Dendritic cell treated with granulocyte-macrophage colony-stimulating factor and Interleukin-4, amounts not matched to agents 40 ng/mL and 50 ng/mL, for 4 days (primary cell): ENCODE measurements at regions not wholly inside any gene's neighbourhood (a gene's known extent, or its start where the extent isn't known, plus 50 kb on each side); places are given as distances from the start of the nearest gene placed in this dataset.
"Not testable (repeated sequence)": the region's sequence is repeated elsewhere in the genome, so short reads cannot be mapped to it uniquely, and the experiment has no call there.

Experiments used
- H3K27ac Mint-ChIP-seq: one replicate; pipeline ENCODE4 v1.8.0; 2022; ENCODE audit warnings: mild to moderate bottlenecking, mixed read lengths
- H3K27me3 Mint-ChIP-seq: one replicate; pipeline ENCODE4 v1.8.0; 2022; ENCODE audit warnings: mild to moderate bottlenecking, mixed read lengths
- H3K36me3 Mint-ChIP-seq: one replicate; pipeline ENCODE4 v1.8.0; 2022; ENCODE audit warnings: low read depth, mixed read lengths
- H3K4me1 Mint-ChIP-seq: one replicate; pipeline ENCODE4 v1.8.0; 2022; ENCODE audit warnings: low read depth, mixed read lengths
- H3K4me3 Mint-ChIP-seq: one replicate; pipeline ENCODE4 v1.8.0; 2022; ENCODE audit warnings: mild to moderate bottlenecking, moderate library complexity, mixed read lengths
- H3K9me3 Mint-ChIP-seq: one replicate; pipeline ENCODE4 v1.8.0; 2022; ENCODE audit warnings: mixed read lengths
- intact Hi-C: fragments of 100-400 bp; cut with micrococcal nuclease; formaldehyde crosslinking; loops from one replicate; pipeline ENCODE4 v1.15.0; 2022

- intact Hi-C loops = no loop called here
- no peaks in the 10 kb centered on the region for H3K4me1 Mint-ChIP-seq
- H3K36me3 Mint-ChIP-seq = no peaks in the 10 kb centered on the region
- no peak overlapping the region for H3K27ac Mint-ChIP-seq
- no peaks in the 10 kb centered on the region for H3K9me3 Mint-ChIP-seq
- H3K4me3 Mint-ChIP-seq = no peak overlapping the region
- no peaks in the 10 kb centered on the region for H3K27me3 Mint-ChIP-seq
Measured at GRCh38 chr2:2909086-2910035, 468.3 kb downstream of the EIPR1 start.

DNA sequence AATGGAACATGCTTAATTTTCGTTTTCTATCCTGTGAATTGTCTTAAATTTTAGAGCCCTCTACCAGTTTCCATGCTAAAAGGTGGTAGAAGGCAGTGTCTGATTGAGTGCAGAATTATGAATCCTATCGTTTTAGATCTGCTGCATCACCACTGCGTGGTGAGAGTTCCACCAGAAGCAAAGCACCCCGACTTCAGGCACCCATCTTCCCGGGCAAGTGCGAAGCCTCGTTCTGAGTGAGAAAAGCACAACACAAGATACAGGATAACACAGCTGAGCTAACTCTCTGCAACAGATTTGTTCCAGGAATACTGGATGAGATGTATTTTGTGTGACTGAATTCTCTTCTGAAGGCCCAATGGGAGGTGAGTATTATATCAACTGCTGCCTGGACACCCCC, 471.5 kb downstream of the EIPR1 start:
- Mint-ChIP-seq H3K4me1 (peaks cover 7% of the 10 kb centered on the region), H3K27ac (no peak overlapping the region), H3K36me3 (no peaks in the 10 kb centered on the region), H3K4me3 (no peak overlapping the region), H3K27me3 (no peaks in the 10 kb centered on the region), H3K9me3 (no peaks in the 10 kb centered on the region)
- intact Hi-C loops = no loop called here

GRCh38 chr2:2904721-2905350, 472.8 kb downstream of the EIPR1 start:
- H3K9me3 Mint-ChIP-seq = no peaks in the 10 kb centered on the region
- no peaks in the 10 kb centered on the region for H3K27me3 Mint-ChIP-seq
- peaks cover 7% of the 10 kb centered on the region for H3K4me1 Mint-ChIP-seq
- intact Hi-C loops = no loop called here
- no peaks in the 10 kb centered on the region for H3K36me3 Mint-ChIP-seq
- H3K27ac Mint-ChIP-seq = no peak overlapping the region
- H3K4me3 Mint-ChIP-seq = no peak overlapping the region

DNA sequence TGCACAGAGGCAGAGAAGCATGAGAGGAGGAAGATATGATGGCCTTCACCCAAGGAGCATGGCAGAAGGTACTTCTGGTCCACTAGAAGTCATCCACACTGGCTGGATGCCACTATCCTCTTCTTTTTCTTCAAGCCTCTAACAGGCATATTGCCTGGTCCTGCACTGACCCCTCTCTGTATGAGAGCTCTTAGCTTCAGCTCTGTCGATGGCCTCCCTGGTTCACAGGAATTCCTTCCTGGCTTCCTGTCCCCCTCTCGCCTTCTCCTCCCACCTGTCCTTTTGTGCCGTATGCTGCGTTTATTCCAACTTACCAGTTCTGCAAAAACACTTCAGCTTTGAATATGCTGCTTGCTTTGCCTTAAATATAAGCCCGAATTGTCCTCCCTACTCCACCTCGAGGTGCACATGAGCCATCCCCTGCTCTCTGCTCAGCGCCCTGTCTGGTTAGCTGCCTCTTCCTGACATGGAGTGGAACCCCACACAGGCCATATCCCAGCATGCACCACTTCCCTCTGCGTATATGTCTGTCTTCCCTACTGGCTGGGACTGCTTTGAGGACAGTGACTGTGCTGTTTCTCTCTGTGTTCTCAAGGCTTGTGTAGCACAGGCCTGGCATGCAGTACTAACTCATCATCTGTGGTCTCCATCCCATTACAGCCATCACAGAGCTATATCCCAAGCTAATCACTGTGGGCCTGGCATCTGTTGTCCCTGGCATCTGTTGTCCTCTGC, 474.9 kb downstream of the EIPR1 start:
- no peak overlapping the region for H3K27ac Mint-ChIP-seq
- no peaks in the 10 kb centered on the region for H3K36me3 Mint-ChIP-seq
- intact Hi-C loops = no loop called here
- peaks cover 7% of the 10 kb centered on the region for H3K4me1 Mint-ChIP-seq
- no peaks in the 10 kb centered on the region for H3K9me3 Mint-ChIP-seq
- H3K4me3 Mint-ChIP-seq = no peak overlapping the region
- H3K27me3 Mint-ChIP-seq = no peaks in the 10 kb centered on the region

GRCh38 chr2:2901384-2902345, 476.0 kb downstream of the EIPR1 start:
- Mint-ChIP-seq H3K27ac (no peak overlapping the region), H3K36me3 (no peaks in the 10 kb centered on the region), H3K27me3 (no peaks in the 10 kb centered on the region), H3K9me3 (no peaks in the 10 kb centered on the region), H3K4me1 (peaks cover 7% of the 10 kb centered on the region), H3K4me3 (no peak overlapping the region)
- intact Hi-C loops = no loop called here

GRCh38 chr2:2899826-2900225, 477.8 kb downstream of the EIPR1 start:
- intact Hi-C loops = no loop called here
- H3K4me3 Mint-ChIP-seq = no peak overlapping the region
- H3K4me1 Mint-ChIP-seq = peaks cover 7% of the 10 kb centered on the region
- no peaks in the 10 kb centered on the region for H3K9me3 Mint-ChIP-seq
- H3K27ac Mint-ChIP-seq = no peak overlapping the region
- H3K27me3 Mint-ChIP-seq = no peaks in the 10 kb centered on the region
- H3K36me3 Mint-ChIP-seq = no peaks in the 10 kb centered on the region

DNA sequence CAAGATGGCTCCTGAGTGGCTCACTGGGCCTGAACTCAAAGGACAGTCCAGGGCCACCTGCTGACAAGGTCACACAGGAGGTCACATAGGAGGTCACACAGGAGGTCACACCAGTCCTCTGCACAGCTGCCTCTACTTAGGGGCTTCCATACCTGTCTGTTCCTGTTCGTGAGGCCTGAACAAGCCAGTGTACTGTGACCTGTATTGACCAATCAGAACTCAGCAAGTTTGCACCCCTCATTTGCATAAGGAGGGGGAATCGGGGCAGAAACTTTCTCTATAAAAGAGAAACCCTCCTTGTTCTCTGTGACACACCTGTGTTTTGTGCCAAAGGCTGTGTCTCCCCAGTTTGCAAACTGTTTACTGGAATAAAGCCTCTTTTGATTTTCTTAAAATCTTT, 478.9 kb downstream of the EIPR1 start:
- intact Hi-C loops = no loop called here
- H3K4me3 Mint-ChIP-seq = no peak overlapping the region
- no peaks in the 10 kb centered on the region for H3K36me3 Mint-ChIP-seq
- no peaks in the 10 kb centered on the region for H3K27me3 Mint-ChIP-seq
- H3K4me1 Mint-ChIP-seq = peaks cover 7% of the 10 kb centered on the region
- no peak overlapping the region for H3K27ac Mint-ChIP-seq
- no peaks in the 10 kb centered on the region for H3K9me3 Mint-ChIP-seq

GRCh38 chr2:2896643-2897042, 481.0 kb downstream of the EIPR1 start:
- Mint-ChIP-seq H3K9me3 (no peaks in the 10 kb centered on the region), H3K4me3 (no peak overlapping the region), H3K27me3 (no peaks in the 10 kb centered on the region), H3K36me3 (no peaks in the 10 kb centered on the region), H3K4me1 (peaks cover 3% of the 10 kb centered on the region), H3K27ac (no peak overlapping the region)
- intact Hi-C loops = no loop called here

- Mint-ChIP-seq H3K27ac (no peak overlapping the region), H3K4me1 (no peaks in the 10 kb centered on the region), H3K9me3 (no peaks in the 10 kb centered on the region), H3K27me3 (no peaks in the 10 kb centered on the region), H3K36me3 (no peaks in the 10 kb centered on the region), H3K4me3 (no peak overlapping the region)
- intact Hi-C loops = no loop called here
Measured at GRCh38 chr2:2896011-2896410, 481.6 kb downstream of the EIPR1 start.

GRCh38 chr2:2894011-2894410, 483.6 kb downstream of the EIPR1 start:
- H3K27ac Mint-ChIP-seq, H3K27me3 Mint-ChIP-seq, H3K9me3 Mint-ChIP-seq, H3K4me1 Mint-ChIP-seq, H3K36me3 Mint-ChIP-seq, H3K4me3 Mint-ChIP-seq, intact Hi-C loops: not testable (repeated sequence)

DNA sequence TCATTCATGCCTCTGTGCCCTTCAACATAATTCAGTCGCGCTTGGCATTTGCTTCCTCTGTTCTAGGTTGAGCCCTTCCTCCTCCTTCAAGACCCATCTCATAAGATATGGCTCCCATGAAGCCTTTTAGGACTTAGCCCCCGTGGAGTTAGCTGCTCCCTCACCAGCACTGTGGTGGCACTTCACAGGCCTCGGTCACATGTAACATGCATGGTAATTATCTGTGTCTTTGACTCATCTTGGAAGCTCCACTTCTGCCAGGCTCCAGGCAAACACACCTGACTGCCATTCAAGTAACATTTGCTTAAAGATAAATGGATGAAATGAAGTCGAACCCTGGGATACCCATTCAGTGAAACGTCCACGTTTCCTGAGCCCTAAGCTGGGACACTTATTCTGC, 484.7 kb downstream of the EIPR1 start:
- H3K9me3 Mint-ChIP-seq = no peaks in the 10 kb centered on the region
- intact Hi-C loops = no loop called here
- no peaks in the 10 kb centered on the region for H3K36me3 Mint-ChIP-seq
- H3K4me3 Mint-ChIP-seq = no peak overlapping the region
- H3K27ac Mint-ChIP-seq = no peak overlapping the region
- H3K4me1 Mint-ChIP-seq = no peaks in the 10 kb centered on the region
- no peaks in the 10 kb centered on the region for H3K27me3 Mint-ChIP-seq

DNA sequence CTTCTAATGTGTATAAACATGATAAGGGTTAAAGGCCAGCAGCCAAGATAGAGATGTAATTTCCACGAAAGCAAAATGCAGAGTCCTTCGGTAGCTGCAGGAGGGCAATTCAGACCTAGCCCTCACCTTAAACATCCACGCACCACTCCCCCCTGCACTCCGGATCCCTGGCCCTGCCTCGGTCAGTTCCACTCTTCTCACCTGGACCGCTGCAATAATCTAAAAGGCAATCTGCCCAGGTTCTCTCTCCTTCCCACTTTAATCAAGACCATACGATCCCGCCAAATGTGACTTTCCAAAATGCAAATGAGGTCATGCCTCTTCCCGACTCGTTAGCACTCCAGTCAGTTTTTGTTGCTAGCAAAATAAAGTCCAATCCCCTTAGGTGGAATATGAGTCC, 485.2 kb downstream of the EIPR1 start:
- H3K9me3 Mint-ChIP-seq = no peaks in the 10 kb centered on the region
- H3K36me3 Mint-ChIP-seq = no peaks in the 10 kb centered on the region
- no peaks in the 10 kb centered on the region for H3K4me1 Mint-ChIP-seq
- H3K27me3 Mint-ChIP-seq = no peaks in the 10 kb centered on the region
- no peak overlapping the region for H3K27ac Mint-ChIP-seq
- intact Hi-C loops = no loop called here
- no peak overlapping the region for H3K4me3 Mint-ChIP-seq

DNA sequence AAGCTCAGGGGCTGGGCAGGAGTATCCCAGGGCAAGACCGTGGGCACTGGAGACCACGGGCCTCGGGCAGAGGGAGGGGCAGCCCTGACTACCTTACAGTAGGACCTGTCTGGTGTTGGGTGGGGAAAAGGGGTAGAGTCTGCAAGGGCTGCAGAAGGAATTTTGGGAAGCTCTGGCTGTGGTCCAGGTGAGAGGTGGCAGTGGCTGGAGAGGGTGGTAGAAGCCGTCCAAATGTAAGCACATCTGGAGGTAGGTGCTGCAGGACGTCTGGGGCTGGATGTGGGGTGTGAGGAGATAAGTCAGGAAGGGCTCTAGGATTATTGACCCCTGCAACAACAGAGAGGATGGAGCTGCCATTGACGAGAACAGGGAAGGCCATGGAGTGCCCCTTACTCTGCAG, 486.7 kb downstream of the EIPR1 start:
- Mint-ChIP-seq H3K27me3 (no peaks in the 10 kb centered on the region), H3K9me3 (no peaks in the 10 kb centered on the region), H3K4me1 (no peaks in the 10 kb centered on the region), H3K27ac (no peak overlapping the region), H3K4me3 (no peak overlapping the region), H3K36me3 (no peaks in the 10 kb centered on the region)
- intact Hi-C loops = no loop called here
